ENCODE measurements at regions not wholly inside any gene's neighbourhood (a gene's known extent, or its start where the extent isn't known, plus 50 kb on each side); places are given as distances from the start of the nearest gene placed in this dataset.

GRCh38 chr10:29205787-29206186 is 83.1 kb upstream of the LYZL1 start:
- in situ Hi-C loops (cut with HindIII; ENCODE audit: low pct_unique_long_range_greater_than_20kb, low sequenced_read_pairs), result no loop called here
- no peaks in the 10 kb centered on the region; the same call in 1 of the 2 replicates for H3K9me3 ChIP-seq (ENCODE audit: control insufficient read depth, insufficient read depth, low read depth, low read length)
- ChIA-PET POLR2A (no interaction called here), CTCF (no interaction called here)
- DNase-seq (ENCODE audit: low read depth, low spot score), result no peak
- no peak overlapping the region for H3K4me3 ChIP-seq (ENCODE audit: low read depth in 2 of 2, low read length in 2 of 2)
- no peak for ATAC-seq
- no peaks in the 10 kb centered on the region for H3K4me1 ChIP-seq (ENCODE audit: control insufficient read depth, insufficient read depth, low read length)
- BruUV-seq (replicated peaks), result no TSS peak
- intact Hi-C loops (cut with micrococcal nuclease; ENCODE audit: unreplicated experiment), result no loop called here
- no peaks in the 10 kb centered on the region for H3K27me3 ChIP-seq (ENCODE audit: control insufficient read depth, insufficient read depth, low read length)
- no peak overlapping the region for H3K27ac ChIP-seq (ENCODE audit: low read length)
- H3K36me3 ChIP-seq (ENCODE audit: control insufficient read depth, insufficient read depth, low read length), result no peaks in the 10 kb centered on the region
- TF ChIP-seq REST (IDR thresholded peaks at IDR 0.05; ENCODE audit: insufficient read depth in 1 of 2, low read depth in 2 of 2, low read length in 1 of 2) (no peak), SIN3A (IDR thresholded peaks at IDR 0.05; ENCODE audit: borderline replicate concordance, insufficient read depth, low read depth, low read length) (no peak), POLR2AphosphoS5 (IDR thresholded peaks at IDR 0.05; ENCODE audit: low read depth, low read length) (no peak), CTCF (IDR thresholded peaks at IDR 0.05) (no peak), TCF7L2 (IDR thresholded peaks at IDR 0.05; ENCODE audit: low read depth, low read length) (no peak)

- intact Hi-C loops (cut with micrococcal nuclease; ENCODE audit: unreplicated experiment), result no loop called here
- ATAC-seq (no peak), DNase-seq (ENCODE audit: low read depth, low spot score) (no peak)
- H3K4me3 ChIP-seq (ENCODE audit: low read depth in 2 of 2, low read length in 2 of 2), result no peak overlapping the region
- no peak overlapping the region for H3K27ac ChIP-seq (ENCODE audit: low read length)
- ChIA-PET POLR2A (no interaction called here), CTCF (no interaction called here)
- no peaks in the 10 kb centered on the region; the same call in 1 of the 2 replicates for H3K9me3 ChIP-seq (ENCODE audit: control insufficient read depth, insufficient read depth, low read depth, low read length)
- H3K36me3 ChIP-seq (ENCODE audit: control insufficient read depth, insufficient read depth, low read length), result no peaks in the 10 kb centered on the region
- H3K27me3 ChIP-seq (ENCODE audit: control insufficient read depth, insufficient read depth, low read length), result no peaks in the 10 kb centered on the region
- TF ChIP-seq SIN3A (IDR thresholded peaks at IDR 0.05; ENCODE audit: borderline replicate concordance, insufficient read depth, low read depth, low read length) (no peak), REST (IDR thresholded peaks at IDR 0.05; ENCODE audit: insufficient read depth in 1 of 2, low read depth in 2 of 2, low read length in 1 of 2) (no peak), CTCF (IDR thresholded peaks at IDR 0.05) (no peak), TCF7L2 (IDR thresholded peaks at IDR 0.05; ENCODE audit: low read depth, low read length) (no peak), POLR2AphosphoS5 (IDR thresholded peaks at IDR 0.05; ENCODE audit: low read depth, low read length) (no peak)
- BruUV-seq (replicated peaks), result no TSS peak
- in situ Hi-C loops (cut with HindIII; ENCODE audit: low pct_unique_long_range_greater_than_20kb, low sequenced_read_pairs), result no loop called here
- H3K4me1 ChIP-seq (ENCODE audit: control insufficient read depth, insufficient read depth, low read length), result no peaks in the 10 kb centered on the region
Observed at GRCh38 chr10:29208845-29209244, 80.0 kb upstream of the LYZL1 start.

Measured in Panc1 (cell line).